ENCODE measurements at regions not wholly inside any gene's neighbourhood (a gene's known extent, or its start where the extent isn't known, plus 50 kb on each side); places are given as distances from the start of the nearest gene placed in this dataset.

DNA sequence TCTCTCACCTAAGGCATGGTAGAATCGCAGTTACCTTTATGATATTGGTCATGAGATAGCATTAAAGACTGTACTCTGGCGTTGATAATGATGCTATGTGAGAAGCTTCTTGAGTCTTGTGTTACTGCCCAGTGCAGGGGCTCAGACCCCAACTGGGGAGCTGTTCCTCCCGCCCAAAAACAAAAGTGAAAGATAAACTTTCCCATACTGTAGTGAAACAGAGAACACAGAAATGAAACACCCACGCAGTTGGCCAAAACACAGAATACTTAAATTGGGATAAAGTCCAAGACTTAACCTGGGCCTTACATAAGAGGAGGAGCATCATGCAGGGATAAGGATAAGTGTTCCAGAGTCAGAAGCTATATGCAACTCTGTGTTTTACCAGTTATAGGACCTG, 130.6 kb downstream of the HHIPL2 start:
- intact Hi-C loops (cut with micrococcal nuclease) = no loop called here
- DNase-seq = no peak
- peaks cover 2% of the 10 kb centered on the region for H3K9me3 Mint-ChIP-seq
- H3K4me1 Mint-ChIP-seq = peaks cover 19% of the 10 kb centered on the region
- CTCF ChIA-PET = no interaction called here
- TF ChIP-seq, protein P1, sequence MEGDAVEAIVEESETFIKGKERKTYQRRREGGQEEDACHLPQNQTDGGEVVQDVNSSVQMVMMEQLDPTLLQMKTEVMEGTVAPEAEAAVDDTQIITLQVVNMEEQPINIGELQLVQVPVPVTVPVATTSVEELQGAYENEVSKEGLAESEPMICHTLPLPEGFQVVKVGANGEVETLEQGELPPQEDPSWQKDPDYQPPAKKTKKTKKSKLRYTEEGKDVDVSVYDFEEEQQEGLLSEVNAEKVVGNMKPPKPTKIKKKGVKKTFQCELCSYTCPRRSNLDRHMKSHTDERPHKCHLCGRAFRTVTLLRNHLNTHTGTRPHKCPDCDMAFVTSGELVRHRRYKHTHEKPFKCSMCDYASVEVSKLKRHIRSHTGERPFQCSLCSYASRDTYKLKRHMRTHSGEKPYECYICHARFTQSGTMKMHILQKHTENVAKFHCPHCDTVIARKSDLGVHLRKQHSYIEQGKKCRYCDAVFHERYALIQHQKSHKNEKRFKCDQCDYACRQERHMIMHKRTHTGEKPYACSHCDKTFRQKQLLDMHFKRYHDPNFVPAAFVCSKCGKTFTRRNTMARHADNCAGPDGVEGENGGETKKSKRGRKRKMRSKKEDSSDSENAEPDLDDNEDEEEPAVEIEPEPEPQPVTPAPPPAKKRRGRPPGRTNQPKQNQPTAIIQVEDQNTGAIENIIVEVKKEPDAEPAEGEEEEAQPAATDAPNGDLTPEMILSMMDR (IDR thresholded peaks at IDR 0.05) = no peak
- no peaks in the 10 kb centered on the region for H3K36me3 Mint-ChIP-seq (ENCODE audit: low read depth)
- no peak overlapping the region for H3K27ac Mint-ChIP-seq
- H3K27me3 Mint-ChIP-seq = peaks cover 7% of the 10 kb centered on the region
- H3K4me3 Mint-ChIP-seq = no peak overlapping the region
- POLR2A ChIA-PET = no interaction called here
- ATAC-seq (ENCODE audit: low read depth) = no peak

DNA sequence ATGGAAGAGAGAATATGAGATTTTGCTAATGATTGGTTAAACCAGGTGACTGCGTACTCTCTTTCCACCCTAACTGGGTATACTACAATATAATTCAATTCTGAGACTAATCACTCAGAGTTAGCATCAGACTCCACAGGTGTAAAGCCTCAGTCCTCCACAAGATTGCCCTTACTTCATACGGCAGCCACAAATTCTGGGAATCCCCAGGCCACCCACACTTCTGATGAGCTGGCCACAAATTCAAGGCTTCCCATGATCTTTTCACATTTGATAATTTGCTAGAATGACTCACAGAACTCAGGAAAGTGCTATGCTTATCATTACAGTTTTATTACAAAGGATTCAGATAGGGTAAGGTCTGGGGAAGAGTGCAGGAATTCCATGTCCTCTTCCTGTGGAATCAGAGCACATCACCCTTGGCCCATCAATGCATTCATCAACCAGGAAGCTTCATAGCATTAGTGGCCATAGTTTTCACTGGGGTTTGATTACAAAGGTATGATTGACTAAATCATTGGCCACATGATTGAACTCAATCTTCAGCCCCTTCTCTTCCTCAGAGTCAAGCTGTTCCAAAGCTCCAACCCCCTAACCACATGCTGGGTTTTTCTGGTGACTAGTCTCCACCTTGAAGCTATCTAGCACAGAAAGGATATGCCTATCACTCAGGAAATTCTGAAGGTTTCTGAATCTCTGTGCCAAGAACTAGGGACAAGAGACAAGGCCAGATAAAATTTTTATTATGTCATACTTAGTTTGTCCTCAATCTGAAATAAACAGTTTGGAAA, 131.7 kb downstream of the HHIPL2 start:
- DNase-seq (no peak), ATAC-seq (ENCODE audit: low read depth) (no peak)
- no peaks in the 10 kb centered on the region for H3K36me3 Mint-ChIP-seq (ENCODE audit: low read depth)
- H3K27me3 Mint-ChIP-seq = peaks cover 7% of the 10 kb centered on the region
- POLR2A ChIA-PET = no interaction called here
- CTCF ChIA-PET = no interaction called here
- peaks cover 16% of the 10 kb centered on the region for H3K4me1 Mint-ChIP-seq
- no peak overlapping the region for H3K4me3 Mint-ChIP-seq
- peaks cover 2% of the 10 kb centered on the region for H3K9me3 Mint-ChIP-seq
- TF ChIP-seq, protein P1 (IDR thresholded peaks at IDR 0.05) = no peak
- no peak overlapping the region for H3K27ac Mint-ChIP-seq
- intact Hi-C loops (cut with micrococcal nuclease) = no loop called here

DNA sequence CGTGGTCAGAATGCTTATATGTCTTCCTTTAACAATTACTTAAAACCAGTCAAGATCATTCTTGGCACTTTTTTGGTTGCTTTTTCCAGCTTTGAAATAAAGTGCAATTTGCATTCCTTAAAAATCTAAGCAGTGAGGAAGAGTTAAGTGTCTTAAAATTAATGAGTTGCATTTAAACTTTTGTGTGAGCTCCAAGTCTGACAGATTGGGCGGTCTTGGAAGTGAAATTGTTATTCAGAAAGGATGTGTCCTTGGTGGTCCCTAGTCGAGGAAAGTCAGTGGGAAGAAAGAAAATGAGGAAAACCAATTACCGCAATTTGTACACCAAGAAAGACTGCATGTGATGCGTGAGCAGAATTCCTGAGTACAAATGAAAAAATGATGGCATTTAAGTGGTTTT, 132.5 kb downstream of the HHIPL2 start:
- ATAC-seq (ENCODE audit: low read depth) (no peak), DNase-seq (no peak)
- no peak overlapping the region for H3K4me3 Mint-ChIP-seq
- peaks cover 2% of the 10 kb centered on the region for H3K9me3 Mint-ChIP-seq
- TF ChIP-seq, protein P1 (IDR thresholded peaks at IDR 0.05) = no peak
- no peak overlapping the region for H3K27ac Mint-ChIP-seq
- H3K36me3 Mint-ChIP-seq (ENCODE audit: low read depth) = no peaks in the 10 kb centered on the region
- H3K4me1 Mint-ChIP-seq = peaks cover 9% of the 10 kb centered on the region
- intact Hi-C loops (cut with micrococcal nuclease) = no loop called here
- peaks cover 7% of the 10 kb centered on the region for H3K27me3 Mint-ChIP-seq
- CTCF ChIA-PET = no interaction called here
- POLR2A ChIA-PET = no interaction called here

DNA sequence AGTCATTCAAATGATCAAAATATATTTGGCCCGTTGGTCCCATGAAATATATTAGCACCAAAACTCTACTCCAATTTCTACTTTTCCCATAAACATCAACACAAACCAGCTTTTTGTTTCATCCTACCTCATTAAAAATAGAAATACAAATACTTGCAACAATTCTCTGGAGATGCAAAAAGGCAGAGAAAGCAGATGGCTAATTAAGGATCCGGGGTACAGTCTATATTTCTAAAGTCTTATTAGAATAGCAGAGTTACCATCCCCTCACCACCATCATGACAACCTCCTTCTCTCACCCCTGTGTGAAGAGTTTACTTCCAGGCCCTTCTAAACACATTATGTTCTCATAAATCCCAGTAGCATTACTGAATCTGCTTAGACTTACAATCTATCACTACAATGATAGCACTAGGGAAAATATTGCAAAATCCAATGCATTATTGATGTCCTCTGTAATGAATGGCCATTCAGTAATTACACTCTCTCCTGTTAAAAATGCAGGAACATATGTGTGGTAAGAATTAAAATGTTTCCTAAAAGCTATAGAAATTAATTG, 133.8 kb downstream of the HHIPL2 start:
- intact Hi-C loops (cut with micrococcal nuclease) = no loop called here

DNA sequence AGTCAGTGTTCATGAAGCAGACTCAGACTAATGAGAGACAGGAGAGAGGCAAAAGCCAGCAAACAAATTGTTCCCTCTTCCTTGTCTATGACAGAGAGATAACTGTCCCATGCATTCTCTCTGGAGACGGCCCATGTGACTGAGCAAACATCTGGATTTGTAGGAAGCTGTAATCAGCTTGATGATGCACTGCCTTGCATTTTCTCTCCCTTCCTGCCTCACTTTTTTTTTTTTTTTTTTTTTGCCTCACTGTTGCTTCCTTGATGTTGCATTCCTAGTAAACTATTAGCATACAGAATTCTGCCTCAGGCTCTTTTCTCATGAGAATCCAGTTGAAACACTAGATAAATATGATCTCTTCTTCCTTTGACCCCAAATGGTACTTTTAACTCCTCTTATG, 134.5 kb downstream of the HHIPL2 start:
- POLR2A ChIA-PET = no interaction called here
- CTCF ChIA-PET = no interaction called here
- no peak for DNase-seq
- Mint-ChIP-seq H3K27ac (no peak overlapping the region), H3K27me3 (peaks cover 7% of the 10 kb centered on the region), H3K4me1 (peaks cover 3% of the 10 kb centered on the region), H3K9me3 (peaks cover 5% of the 10 kb centered on the region), H3K4me3 (no peak overlapping the region), H3K36me3 (ENCODE audit: low read depth) (no peaks in the 10 kb centered on the region)
- intact Hi-C loops (cut with micrococcal nuclease) = no loop called here
- TF ChIP-seq, protein P1 (IDR thresholded peaks at IDR 0.05) = no peak
- ATAC-seq (ENCODE audit: low read depth) = no peak

More for the DNA sequence above, 133.8 kb downstream of the HHIPL2 start:
- DNase-seq (no peak), ATAC-seq (ENCODE audit: low read depth) (no peak)
- Mint-ChIP-seq H3K27ac (no peak overlapping the region), H3K36me3 (ENCODE audit: low read depth) (no peaks in the 10 kb centered on the region), H3K4me3 (no peak overlapping the region), H3K27me3 (peaks cover 7% of the 10 kb centered on the region), H3K4me1 (peaks cover 3% of the 10 kb centered on the region), H3K9me3 (peaks cover 2% of the 10 kb centered on the region)
- CTCF ChIA-PET = no interaction called here
- TF ChIP-seq, protein P1 (IDR thresholded peaks at IDR 0.05) = no peak
- POLR2A ChIA-PET = no interaction called here
